Stomach (tissue), 4 donors: ENCODE measurements at regions not wholly inside any gene's neighbourhood (a gene's known extent, or its start where the extent isn't known, plus 50 kb on each side); places are given as distances from the start of the nearest gene placed in this dataset.

Source experiments
- CTCF ChIP-seq, 7 experiments: fragments of 450-650 bp in 4 of 7; fragments of 200-600 bp in 3 of 7; sonication (generic) in 3 of 7; IDR thresholded peaks; one replicate each; pipeline ENCODE4 v1.5.1; 2016 to 2019; ENCODE audit warnings: antibody characterized with exemption in 7 of 7, control low read depth in 2 of 7, mild to moderate bottlenecking in 1 of 7
- EP300 ChIP-seq: sonication (generic); formaldehyde crosslinking; IDR thresholded peaks from one replicate; pipeline ENCODE4 v1.6.1; 2017; ENCODE audit warnings: antibody characterized with exemption
- POLR2AphosphoS5 ChIP-seq, 3 donors: sonication (generic); formaldehyde crosslinking; IDR thresholded peaks; one replicate each; pipeline ENCODE4 v1.6.1; 2016; ENCODE audit warnings: antibody characterized with exemption in 3 of 3

GRCh38 chr5:156019130-156019529 is 307.8 kb upstream of the SGCD start:
- TF ChIP-seq CTCF (IDR thresholded peaks at IDR 0.05): no peak
- TF ChIP-seq POLR2AphosphoS5 (IDR thresholded peaks at IDR 0.05): no peak
- no peak for TF ChIP-seq EP300
